HG03565 (cell line): ENCODE measurements at regions not wholly inside any gene's neighbourhood (a gene's known extent, or its start where the extent isn't known, plus 50 kb on each side); places are given as distances from the start of the nearest gene placed in this dataset.
"Not testable (repeated sequence)": the region's sequence is repeated elsewhere in the genome, so short reads cannot be mapped to it uniquely, and the experiment has no call there.

ENCODE experiments used
- ATAC-seq: cut with Tn5 transposase; IDR thresholded peaks from one replicate; pipeline ENCODE4 v1.9.1; 2021; ENCODE audit warnings: mild to moderate bottlenecking, moderate library complexity; ENCODE audit not compliant: unreplicated experiment

- not testable (repeated sequence) for ATAC-seq
Observed at GRCh38 chr3:14272959-14273560, 94.4 kb downstream of the LSM3 start.

DNA sequence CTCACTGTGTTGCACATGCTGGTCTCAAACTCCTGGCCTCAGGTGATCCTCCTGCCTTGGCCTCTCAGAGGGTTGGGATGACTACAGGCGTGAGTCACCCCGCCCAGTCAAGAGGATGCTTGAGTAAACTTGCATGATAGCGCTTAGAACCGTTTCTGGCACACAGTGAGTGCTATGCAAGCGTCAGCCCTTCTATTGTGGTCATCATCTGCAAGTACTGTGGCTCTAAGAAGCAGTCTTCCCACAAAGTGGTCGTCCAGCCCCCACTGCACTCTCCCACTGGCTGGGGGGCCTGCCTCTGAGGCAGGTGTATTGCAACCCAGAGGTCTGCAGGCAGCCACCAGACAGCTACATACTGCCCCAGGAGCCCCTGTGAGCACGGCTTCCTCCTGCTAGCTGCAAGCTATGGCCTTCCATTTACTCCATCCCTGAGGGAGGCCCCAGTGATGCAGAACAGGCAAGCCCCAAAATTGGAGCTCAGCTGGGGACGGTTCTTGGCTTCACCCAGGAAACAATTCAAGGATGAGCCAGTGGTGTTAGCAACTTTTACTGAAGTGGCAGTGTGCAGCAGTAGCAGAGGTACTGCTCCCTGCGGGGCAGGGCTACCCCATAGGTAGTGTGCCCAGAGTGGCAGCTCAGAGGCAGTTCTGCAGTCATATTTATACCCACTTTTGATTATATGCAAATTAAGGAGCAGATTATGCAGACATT is 95.4 kb downstream of the LSM3 start:
- ATAC-seq: no peak

DNA sequence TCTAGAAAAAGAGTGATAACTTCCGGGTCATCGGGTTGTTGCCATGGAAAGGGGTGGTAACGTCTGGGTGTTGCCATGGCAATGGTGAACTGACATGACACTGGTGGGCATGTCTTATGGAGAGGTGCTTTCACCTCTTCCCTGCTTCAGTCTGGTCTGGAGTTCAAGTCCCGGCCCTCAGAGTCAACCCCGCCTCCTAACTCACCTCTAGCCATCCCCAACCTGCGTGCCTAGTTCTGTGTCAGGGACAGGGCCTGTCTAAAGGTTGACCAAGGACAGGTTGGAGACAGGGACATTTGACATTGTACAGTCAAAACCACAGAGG is 96.0 kb downstream of the LSM3 start:
- ATAC-seq: no peak

GRCh38 chr3:14274999-14275961 is 96.7 kb downstream of the LSM3 start:
- ATAC-seq: no peak

DNA sequence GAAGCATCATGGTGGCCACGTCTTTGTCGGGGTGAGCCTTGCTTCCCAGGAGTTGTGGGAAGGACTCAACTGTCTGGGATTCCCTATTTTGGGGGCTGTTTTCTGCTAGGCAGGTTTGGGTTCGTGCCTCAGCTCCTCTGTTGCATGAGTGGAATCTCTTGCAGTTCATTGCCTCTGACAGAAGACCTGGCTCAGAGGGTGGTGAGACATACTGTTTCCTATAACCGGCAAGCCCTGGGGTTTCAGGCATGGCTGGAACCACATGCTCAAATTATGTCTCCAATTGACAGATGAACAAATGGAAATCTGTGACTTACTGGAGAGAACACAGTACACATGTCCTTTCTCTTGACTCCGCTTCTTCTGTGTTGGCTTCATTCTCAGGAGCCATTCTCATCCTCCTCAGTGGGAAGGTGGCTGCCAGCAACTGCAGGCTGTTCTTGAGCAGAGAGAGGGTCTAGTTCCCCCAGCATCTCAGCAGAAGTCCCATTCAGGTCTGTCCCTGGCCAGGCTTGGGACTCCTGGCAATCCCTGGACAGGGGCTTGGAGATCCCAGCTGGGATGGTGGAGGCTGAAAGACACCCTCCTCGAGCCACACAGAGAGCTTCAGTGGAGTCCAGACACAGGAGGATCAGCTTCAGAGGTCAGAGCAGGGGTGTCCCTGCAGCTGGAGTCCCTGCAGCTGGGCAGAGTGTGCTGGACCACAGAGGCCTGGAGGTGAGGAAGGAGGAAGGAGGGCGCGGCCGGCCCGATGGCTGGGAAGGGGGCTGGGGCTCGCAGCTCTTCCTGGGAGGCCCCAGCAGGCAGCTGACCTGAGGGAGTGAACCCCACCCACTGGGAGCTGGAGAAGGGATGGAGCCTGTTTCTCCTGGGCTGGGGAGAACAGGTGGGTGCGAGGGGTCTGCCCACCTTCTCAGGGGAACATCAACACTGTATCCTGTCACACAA is 97.6 kb downstream of the LSM3 start:
- no peak for ATAC-seq

DNA sequence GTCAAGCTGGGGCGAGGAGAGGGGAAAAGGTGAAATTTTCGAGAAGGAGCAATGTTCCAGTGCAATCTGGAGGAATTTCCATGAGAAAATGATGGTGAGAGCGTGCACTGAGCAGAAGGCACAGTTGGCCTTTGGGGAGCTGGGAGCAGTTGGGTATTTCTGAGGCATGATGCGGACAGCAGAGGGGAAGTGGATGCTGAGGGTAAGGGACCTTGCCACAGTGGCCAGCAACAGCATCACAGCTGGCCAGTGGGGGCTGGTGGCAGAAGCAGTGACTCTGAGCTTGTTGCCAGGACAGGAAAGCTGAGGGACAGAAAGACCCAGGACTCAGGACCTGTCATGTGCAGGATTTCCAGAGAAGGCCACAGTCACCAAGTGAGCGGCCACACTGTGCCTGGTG is 98.9 kb downstream of the LSM3 start:
- no peak for ATAC-seq

DNA sequence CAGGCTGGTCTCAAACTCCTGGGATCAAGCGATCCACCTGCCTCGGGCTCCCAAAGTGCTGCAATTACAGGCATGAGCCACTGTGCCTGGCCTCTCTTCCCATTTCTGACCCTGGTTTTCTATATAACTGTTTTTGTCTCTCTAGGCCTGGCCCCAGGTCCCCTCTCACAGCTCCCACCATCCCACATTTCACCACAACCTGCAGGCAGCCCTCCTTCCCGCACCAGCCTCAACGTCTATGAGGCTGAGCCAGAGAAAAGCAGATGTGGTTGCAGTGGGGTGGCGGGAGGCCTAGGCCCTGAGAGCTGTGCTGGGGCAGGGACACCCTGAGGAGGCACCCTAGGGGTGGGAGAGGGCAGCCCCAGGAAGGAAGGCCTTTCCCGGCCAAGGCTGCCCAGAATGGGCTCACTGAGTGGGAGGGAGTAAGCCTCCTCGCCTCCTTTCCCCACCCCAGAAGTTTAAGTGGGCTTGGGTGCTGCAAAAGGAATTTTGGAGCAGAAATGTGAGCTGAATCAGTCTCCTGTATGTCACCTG is 99.7 kb downstream of the LSM3 start:
- no peak for ATAC-seq

GRCh38 chr3:14278799-14279625 is 100.4 kb downstream of the LSM3 start:
- ATAC-seq: no peak

DNA sequence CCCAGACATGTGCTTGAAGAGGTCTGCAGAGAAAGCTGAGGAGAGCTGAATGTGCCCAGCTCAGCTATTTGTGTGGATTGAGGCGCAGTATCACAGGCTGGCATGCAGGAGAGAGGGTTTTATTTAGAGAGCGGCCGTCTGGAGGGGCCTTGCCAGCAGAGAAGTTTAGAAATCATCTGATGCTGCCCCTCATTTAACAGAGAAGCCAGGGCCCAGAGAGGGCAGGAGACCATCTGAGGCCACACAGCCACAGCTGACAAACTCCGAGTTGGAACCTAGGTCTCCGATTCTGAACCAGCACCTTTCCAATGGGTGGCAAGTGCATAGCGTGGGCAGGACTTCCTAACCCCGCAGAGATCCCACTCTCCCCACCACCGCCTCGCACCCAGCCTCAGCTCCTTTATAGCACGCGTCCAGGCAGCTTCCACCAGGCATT is 101.0 kb downstream of the LSM3 start:
- no peak for ATAC-seq

GRCh38 chr3:14280326-14280725 is 101.7 kb downstream of the LSM3 start:
- ATAC-seq: no peak

DNA sequence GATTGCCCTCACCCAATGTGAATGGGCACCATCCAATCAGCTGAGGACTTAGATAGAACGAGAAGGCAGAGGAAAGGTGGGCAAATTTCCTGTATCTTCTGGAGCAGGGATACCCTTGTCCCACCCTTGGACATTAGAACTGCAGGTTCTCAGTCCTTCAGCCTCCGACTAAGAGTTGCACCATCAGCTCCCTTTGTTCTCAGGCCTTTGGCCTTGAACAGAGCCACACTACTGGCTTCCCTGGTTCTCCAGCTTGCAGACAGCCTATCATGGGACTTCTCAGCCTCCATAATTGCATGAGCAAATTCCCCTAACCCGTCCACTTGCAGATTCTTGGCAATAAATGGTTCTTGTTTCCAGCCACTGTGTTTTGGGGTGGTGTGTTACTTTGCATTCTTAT is 102.4 kb downstream of the LSM3 start:
- no peak for ATAC-seq

GRCh38 chr3:14282001-14282705 is 103.5 kb downstream of the LSM3 start:
- no peak for ATAC-seq

GRCh38 chr3:14282706-14283075 is 104.1 kb downstream of the LSM3 start:
- ATAC-seq: no peak

DNA sequence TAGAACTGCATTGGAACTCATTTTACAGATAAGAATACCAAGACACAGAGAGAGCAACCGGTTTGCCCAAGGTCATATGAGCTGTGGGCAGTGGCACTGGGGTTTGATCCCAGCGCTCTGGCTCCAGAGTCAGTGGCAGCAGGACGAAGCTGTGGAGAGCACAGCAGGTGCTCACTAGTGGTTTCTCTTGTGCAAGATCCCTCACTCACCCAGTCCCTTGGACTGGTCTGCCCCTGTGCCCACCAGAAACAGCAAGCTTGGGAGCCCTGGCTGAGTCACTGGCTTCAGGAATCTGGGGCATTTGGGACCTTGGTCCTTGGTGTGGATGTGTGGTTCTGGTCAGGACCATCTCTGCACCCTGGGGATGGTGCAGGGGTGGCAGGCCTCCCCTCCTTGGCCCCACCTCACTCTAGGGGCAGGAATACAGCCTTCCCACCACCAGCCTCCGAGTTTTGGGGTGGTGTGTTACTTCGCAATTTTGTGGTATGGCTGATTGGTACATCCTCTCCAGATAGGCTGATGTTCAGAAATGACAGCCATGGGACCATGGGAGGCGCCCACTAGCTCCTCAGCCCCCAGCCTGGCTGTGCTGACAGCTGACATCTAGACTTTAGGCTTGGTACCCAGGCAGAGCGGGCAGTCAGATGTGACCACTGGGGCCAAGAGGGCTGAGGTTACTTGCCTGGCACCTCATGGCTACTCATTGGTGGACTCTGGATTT is 104.6 kb downstream of the LSM3 start:
- ATAC-seq: no peak

DNA sequence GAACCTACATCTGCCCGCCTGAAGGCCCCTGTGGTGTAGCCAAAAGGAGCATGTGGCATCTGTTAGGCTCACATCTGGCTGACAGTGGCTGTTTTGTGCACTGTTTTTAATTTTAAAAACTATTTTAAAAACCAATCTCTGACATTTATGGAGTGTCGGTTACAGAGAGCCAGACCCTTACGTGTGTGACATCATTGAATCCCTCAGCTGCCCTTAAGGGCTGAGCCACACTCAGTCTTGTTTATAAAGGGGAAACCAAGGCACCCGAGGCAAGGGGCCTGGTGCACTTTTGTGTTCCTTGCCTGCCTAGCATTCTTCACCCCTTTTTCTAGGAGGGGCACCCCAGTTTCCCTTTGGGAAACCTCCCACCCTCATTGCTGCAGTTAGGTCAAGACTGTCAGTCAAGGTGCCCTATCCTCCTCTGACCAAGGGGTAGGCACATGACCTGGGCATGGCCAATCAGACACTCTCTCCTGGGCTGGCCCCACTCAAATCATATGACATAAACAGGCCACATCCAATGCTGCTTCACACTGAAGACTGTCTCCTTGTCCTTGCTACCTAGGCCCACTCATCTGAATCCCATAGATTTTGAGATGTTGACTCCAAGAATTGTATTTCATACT is 105.3 kb downstream of the LSM3 start:
- ATAC-seq: no peak

DNA sequence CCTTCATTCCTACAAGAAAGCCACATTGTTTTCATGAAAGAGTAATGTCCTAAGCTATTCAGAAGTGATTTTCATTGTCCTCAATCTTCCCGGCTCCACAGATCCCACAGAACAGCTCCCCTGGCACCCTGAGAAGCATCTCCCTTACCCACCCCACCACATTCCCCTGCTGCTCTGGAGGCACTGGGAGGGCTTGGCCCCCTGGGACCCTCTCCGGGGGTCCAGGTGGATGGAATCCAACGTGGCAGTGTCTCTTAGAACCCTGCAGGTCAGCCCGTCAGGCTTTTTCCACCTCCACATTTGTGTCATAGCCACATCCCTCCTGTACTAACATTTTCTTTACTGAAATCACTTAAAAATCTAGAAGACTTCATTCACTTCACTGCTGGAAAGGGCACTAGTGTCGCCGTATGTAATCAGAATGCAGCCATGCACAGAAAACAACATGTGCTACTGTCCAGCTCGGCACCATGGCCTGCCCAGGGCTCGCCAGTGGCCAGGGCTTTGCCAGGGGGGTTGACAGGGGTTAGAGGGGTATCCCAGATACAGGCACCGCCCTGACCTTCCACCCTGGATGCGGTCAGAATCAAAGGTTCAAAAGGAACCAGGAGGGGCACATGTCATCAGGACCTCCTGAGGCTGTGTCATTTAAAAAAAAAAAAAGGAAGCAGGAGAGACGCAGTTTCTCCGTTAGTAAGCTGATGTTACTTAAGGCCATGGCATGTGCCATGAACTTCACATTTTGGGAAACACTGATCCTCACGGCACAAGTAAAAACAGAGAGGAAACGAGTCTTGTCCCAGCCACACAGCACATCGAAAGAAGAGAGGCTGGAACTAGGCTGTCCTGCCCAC is 106.3 kb downstream of the LSM3 start:
- ATAC-seq: no peak

GRCh38 chr3:14285548-14285925 is 106.9 kb downstream of the LSM3 start:
- no peak for ATAC-seq
